T47D (cell line): ENCODE measurements at regions not wholly inside any gene's neighbourhood (a gene's known extent, or its start where the extent isn't known, plus 50 kb on each side); places are given as distances from the start of the nearest gene placed in this dataset.
"Not testable (repeated sequence)": the region's sequence is repeated elsewhere in the genome, so short reads cannot be mapped to it uniquely, and the experiment has no call there.

ENCODE experiments used
- DNase-seq, 2 experiments: peaks; one replicate each; pipeline versions ENCODE4 v3.0.0 to v3.0.0-alpha.2; 2011 to 2012; ENCODE audit warnings: low read depth in 1 of 2, low spot score in 1 of 2
- JUND ChIP-seq: IDR thresholded peaks from 2 replicates; pipeline ENCODE4 v1.6.1; 2012; ENCODE audit warnings: low read depth
- in situ Hi-C: cut with HindIII; loops from 2 replicates; pipeline ENCODE4 v1.10.0; 2016; ENCODE audit warnings: low sequenced_read_pairs, low pct_unique_long_range_greater_than_20kb

DNA sequence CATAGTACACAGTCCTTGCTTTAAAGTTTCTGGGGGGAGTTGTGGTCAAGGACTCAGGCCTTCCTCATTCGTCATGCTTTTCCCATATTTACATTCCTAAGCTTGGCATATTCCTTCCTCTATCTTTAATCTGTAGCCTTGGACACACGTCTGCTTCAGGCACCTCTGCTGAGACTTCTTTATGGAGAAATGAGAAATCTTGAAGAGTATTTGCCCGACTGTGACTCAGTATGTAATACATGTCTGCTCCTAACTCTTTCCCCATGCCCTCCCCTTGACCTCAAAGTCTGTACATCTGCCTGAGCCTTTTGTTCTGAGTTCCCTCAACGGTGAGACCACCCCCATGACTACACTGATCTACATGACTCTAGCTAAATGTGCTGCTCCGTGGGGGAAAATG is 246.1 kb downstream of the SI start:
- TF ChIP-seq JUND: no peak
- no peak for DNase-seq
- in situ Hi-C loops: no loop called here

- no peak for TF ChIP-seq JUND
- in situ Hi-C loops: no loop called here
- DNase-seq: no peak
Observed at GRCh38 chr3:164818318-164818717, 260.0 kb downstream of the SI start.

GRCh38 chr3:164814106-164814505 is 264.2 kb downstream of the SI start:
- in situ Hi-C loops: no loop called here
- no peak for DNase-seq
- no peak for TF ChIP-seq JUND

- no peak for TF ChIP-seq JUND
- no peak for DNase-seq
- in situ Hi-C loops: no loop called here
Observed at GRCh38 chr3:164812042-164812441, 266.3 kb downstream of the SI start.

DNA sequence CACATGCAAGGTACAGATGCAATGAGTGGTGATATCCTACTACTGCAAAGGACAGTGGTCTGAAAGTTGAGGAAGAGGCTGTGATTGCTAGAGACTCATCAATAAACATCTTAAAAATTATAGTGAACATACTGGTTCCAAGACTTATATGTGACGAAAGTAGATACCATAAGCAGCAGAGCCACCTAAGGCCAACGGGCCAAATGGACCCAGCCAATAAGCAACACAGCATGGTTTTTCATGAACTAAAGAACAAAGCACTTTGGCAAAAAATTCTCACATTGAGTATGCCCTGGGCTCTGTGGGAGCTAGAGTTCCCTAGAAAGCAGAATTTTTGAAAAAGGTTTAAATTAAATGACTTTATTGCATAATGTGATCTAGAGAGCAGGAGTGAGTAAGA is 272.1 kb downstream of the SI start:
- DNase-seq: peak in 1 of 2 experiments; percentile 34
- in situ Hi-C loops: no loop called here
- TF ChIP-seq JUND: no peak

DNA sequence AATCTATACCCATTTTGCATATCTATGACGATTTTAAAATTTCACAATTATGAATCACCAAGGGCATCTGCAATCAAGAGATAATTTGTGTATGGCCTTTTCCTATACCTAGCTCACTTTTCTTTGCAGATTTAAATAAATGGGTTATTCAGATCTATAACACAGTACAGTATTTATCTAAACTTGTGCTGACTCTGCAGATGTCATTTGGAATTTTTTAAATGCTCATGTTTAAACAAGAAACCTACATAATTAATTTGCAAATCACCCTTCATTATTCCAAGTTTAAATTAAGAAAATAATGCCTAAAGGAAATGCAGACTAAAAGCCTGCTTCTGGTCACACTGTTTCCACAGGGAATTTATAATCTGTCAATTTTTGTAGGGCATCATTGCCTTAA is 284.2 kb downstream of the SI start:
- in situ Hi-C loops: no loop called here
- DNase-seq: no peak
- TF ChIP-seq JUND: no peak

- in situ Hi-C loops: no loop called here
- no peak for TF ChIP-seq JUND
Observed at GRCh38 chr3:164791263-164791662, 287.0 kb downstream of the SI start.

DNA sequence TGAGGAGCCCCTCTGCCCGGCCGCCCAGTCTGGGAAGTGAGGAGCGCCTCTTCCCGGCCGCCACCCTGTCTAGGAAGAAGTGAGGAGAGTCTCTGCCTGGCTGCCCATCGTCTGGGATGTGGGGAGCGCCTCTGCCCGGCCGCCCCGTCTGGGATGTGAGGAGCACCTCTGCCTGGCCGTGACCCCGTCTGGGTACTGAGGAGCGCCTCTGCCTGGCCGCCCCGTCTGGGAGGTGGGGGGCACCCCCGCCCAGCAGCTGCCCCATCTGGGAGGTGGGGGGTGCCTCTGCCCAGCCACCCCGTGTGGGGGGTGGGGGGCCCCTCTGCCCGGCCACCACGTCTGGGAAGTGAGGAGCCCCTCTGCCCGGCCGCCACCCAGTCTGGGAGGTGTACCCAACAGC is 293.9 kb downstream of the SI start:
- DNase-seq, in situ Hi-C loops: not testable (repeated sequence)

More at GRCh38 chr3:164791263-164791662, 287.0 kb downstream of the SI start:
- DNase-seq: peak in 1 of 2 experiments; percentile 8

DNA sequence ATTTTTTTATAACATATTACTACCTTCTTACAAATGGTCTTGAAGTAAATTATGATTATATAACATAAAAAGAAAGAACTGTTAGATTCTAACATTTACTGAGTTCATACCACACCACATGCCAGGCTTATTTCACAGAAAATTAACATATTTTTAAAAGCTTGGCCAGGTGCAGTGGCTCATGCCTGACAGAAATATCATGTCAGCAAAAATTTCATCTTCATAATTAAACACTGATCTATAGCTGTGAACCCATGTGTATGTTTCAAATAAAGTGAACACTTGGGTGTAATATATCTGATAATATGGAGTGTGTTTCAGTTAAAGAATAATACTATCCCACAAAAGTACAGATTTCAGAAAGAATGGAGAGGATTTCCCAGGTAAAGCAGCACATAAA is 296.5 kb downstream of the SI start:
- in situ Hi-C loops: no loop called here
- no peak for TF ChIP-seq JUND
- no peak for DNase-seq

DNA sequence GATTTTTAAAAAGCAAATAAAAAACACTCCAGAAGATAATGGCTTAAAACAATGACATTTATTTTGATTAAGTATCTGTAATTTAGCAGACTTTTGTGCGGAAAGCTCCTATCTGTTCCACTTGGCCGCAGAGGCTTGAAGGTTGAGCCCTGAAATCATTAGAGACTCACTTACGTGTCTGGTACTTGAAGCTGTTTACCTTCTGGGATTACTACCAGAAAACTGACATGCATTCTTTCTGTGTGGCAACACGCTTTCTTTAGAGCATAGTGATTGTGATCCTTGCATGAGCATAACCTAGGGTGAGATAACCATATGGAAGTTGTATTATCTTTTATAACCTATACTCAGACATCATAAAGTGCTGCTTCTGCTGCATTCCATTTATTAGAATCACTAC is 298.5 kb downstream of the SI start:
- no peak for DNase-seq
- in situ Hi-C loops: no loop called here
- TF ChIP-seq JUND: no peak

GRCh38 chr3:164752812-164753211 is 325.5 kb downstream of the SI start:
- DNase-seq: peak in 1 of 2 experiments; percentile 5
- in situ Hi-C loops: no loop called here
- no peak for TF ChIP-seq JUND

- in situ Hi-C loops: no loop called here
- no peak for DNase-seq
- no peak for TF ChIP-seq JUND
Observed at GRCh38 chr3:164748626-164749025, 329.7 kb downstream of the SI start.

GRCh38 chr3:164741869-164742268 is 336.4 kb downstream of the SI start:
- in situ Hi-C loops: no loop called here
- no peak for DNase-seq
- TF ChIP-seq JUND: no peak

GRCh38 chr3:164737174-164737573 is 341.1 kb downstream of the SI start:
- in situ Hi-C loops: no loop called here
- DNase-seq: no peak

More at GRCh38 chr3:164737174-164737573, 341.1 kb downstream of the SI start:
- TF ChIP-seq JUND: no peak
